H1 (cell line): ENCODE measurements at regions not wholly inside any gene's neighbourhood (a gene's known extent, or its start where the extent isn't known, plus 50 kb on each side); places are given as distances from the start of the nearest gene placed in this dataset.

Experiments used
- CTCF ChIA-PET: fragments of 300-600 bp; sonication (Branson Sonifier 250); formaldehyde crosslinking; loops from one replicate; lab custom pipeline; 2021; ENCODE audit not compliant: partially characterized antibody; lab: Charles Lee
- POLR2A ChIA-PET: fragments of 300-600 bp; sonication (Branson Sonifier 250); formaldehyde crosslinking; loops from one replicate; lab custom pipeline; 2021; ENCODE audit warnings: inconsistent platforms; ENCODE audit not compliant: partially characterized antibody; lab: Charles Lee
- DNase-seq, 2 experiments: peaks; one replicate each; pipeline versions ENCODE4 v3.0.0 to v3.0.0-alpha.2; 2010 to 2022; ENCODE audit warnings: low spot score in 2 of 2, low read depth in 1 of 2, mixed read lengths in 1 of 2
- FAIRE-seq: peaks from 2 replicates; lab custom pipeline; 2011; peaks lifted over from hg19 to GRCh38; lab: Jason Lieb, UNC
- H2AFZ ChIP-seq: 2 replicates; pipeline ENCODE4 v1.8.1; 2012; ENCODE audit warnings: low read length, inconsistent platforms
- H2AK5ac ChIP-seq: 2 replicates; pipeline ENCODE4 v1.6.1; 2013; ENCODE audit warnings: low read depth, low read length
- H2BK120ac ChIP-seq: replicated peaks from 2 replicates; pipeline ENCODE3; 2013; ENCODE audit warnings: low read depth, low read length, inconsistent platforms
- H2BK12ac ChIP-seq: 2 replicates; pipeline ENCODE4 v1.6.1; 2013; ENCODE audit warnings: low read depth, low read length
- H2BK15ac ChIP-seq: 2 replicates; pipeline ENCODE4 v1.6.1; 2013; ENCODE audit warnings: low read length
- H2BK20ac ChIP-seq: 2 replicates; pipeline ENCODE4 v1.6.1; 2013; ENCODE audit warnings: low read length
- H2BK5ac ChIP-seq: 2 replicates; pipeline ENCODE4 v1.6.1; 2013; ENCODE audit warnings: low read depth, low read length
- H3K14ac ChIP-seq: 2 replicates; pipeline ENCODE4 v1.6.1; 2013; ENCODE audit warnings: inconsistent platforms; ENCODE audit not compliant: insufficient read length
- H3K18ac ChIP-seq: 2 replicates; pipeline ENCODE4 v1.6.1; 2013; ENCODE audit warnings: low read length; ENCODE audit errors: extremely low read depth
- H3K23ac ChIP-seq: 2 replicates; pipeline ENCODE4 v1.6.1; 2013; ENCODE audit warnings: inconsistent platforms; ENCODE audit not compliant: insufficient read length
- H3K23me2 ChIP-seq: 2 replicates; pipeline ENCODE4 v1.6.1; 2013; ENCODE audit warnings: low read depth, low read length
- H3K27ac ChIP-seq: 2 replicates; pipeline ENCODE4 v1.6.1; 2011; ENCODE audit warnings: low read depth, low read length, inconsistent platforms
- H3K27me3 ChIP-seq, 4 experiments: replicated peaks in 1 of 4; 1 replicate in 1 of 4; 2 replicates in 3 of 4; pipeline versions ENCODE4 v1.6.1 to v1.8.1; 2011 to 2013; ENCODE audit warnings: low read length in 3 of 4, mild to moderate bottlenecking in 3 of 4, inconsistent platforms in 2 of 4, mixed read lengths in 2 of 4, moderate library complexity in 1 of 4; ENCODE audit not compliant: control insufficient read depth in 3 of 4, insufficient read depth in 3 of 4; ENCODE audit errors: extremely low read depth in 1 of 4
- H3K36me3 ChIP-seq, 4 experiments: 2 replicates each; pipeline versions ENCODE4 v1.6.1 to v1.8.1; 2011 to 2013; ENCODE audit warnings: mild to moderate bottlenecking in 4 of 4, low read length in 3 of 4, moderate library complexity in 2 of 4, control low read depth in 1 of 4, inconsistent platforms in 1 of 4; ENCODE audit not compliant: insufficient read depth in 4 of 4, control insufficient read depth in 2 of 4
- H3K4ac ChIP-seq: replicated peaks from 2 replicates; pipeline ENCODE3; 2013; ENCODE audit warnings: low read length, low read depth, mixed read lengths, inconsistent platforms; ENCODE audit not compliant: insufficient read length
- H3K4me1 ChIP-seq, 4 experiments: replicated peaks in 1 of 4; 1 replicate in 1 of 4; 2 replicates in 3 of 4; pipeline versions ENCODE4 v1.6.1 to v1.8.1; 2011 to 2013; ENCODE audit warnings: low read length in 3 of 4, inconsistent platforms in 2 of 4, mixed read lengths in 1 of 4; ENCODE audit not compliant: insufficient read depth in 4 of 4, control insufficient read depth in 3 of 4
- H3K4me2 ChIP-seq, 2 experiments: 2 replicates each; pipeline versions ENCODE4 v1.6.1 to v1.8.1; 2011 to 2013; ENCODE audit warnings: low read depth in 2 of 2, low read length in 2 of 2, control low read depth in 1 of 2, inconsistent platforms in 1 of 2, mild to moderate bottlenecking in 1 of 2; ENCODE audit not compliant: insufficient read depth in 1 of 2
- H3K4me3 ChIP-seq, 4 experiments: fragments of 200-600, 300-600 bp in 1 of 4; sonication (generic), shearing (Covaris generic), sonication (Bioruptor Twin) in 1 of 4; 2 replicates each; pipeline versions ENCODE4 v1.5.1 to v1.8.1; 2011 to 2016; ENCODE audit warnings: low read length in 4 of 4, low read depth in 3 of 4, control low read depth in 2 of 4, inconsistent platforms in 2 of 4, mild to moderate bottlenecking in 2 of 4, mixed read lengths in 1 of 4, moderate library complexity in 1 of 4; ENCODE audit not compliant: insufficient read depth in 2 of 4; ENCODE audit errors: extremely low read depth in 1 of 4
- H3K56ac ChIP-seq: replicated peaks from 2 replicates; pipeline ENCODE3; 2013; ENCODE audit warnings: low read depth, mild to moderate bottlenecking, mixed read lengths, low read length, inconsistent platforms; ENCODE audit not compliant: insufficient read length
- H3K79me1 ChIP-seq: 2 replicates; pipeline ENCODE4 v1.6.1; 2013; ENCODE audit warnings: low read depth, low read length, control low read depth
- H3K79me2 ChIP-seq, 2 experiments: 2 replicates each; pipeline versions ENCODE4 v1.6.1 to v1.8.1; 2012 to 2013; ENCODE audit warnings: low read length in 2 of 2, mild to moderate bottlenecking in 2 of 2, inconsistent platforms in 1 of 2; ENCODE audit not compliant: insufficient read depth in 2 of 2, control insufficient read depth in 1 of 2
- H3K9ac ChIP-seq, 4 experiments: replicated peaks in 1 of 4; 1 replicate in 1 of 4; 2 replicates in 3 of 4; pipeline versions ENCODE4 v1.6.1 to v1.8.1; 2011 to 2013; ENCODE audit warnings: low read depth in 3 of 4, low read length in 3 of 4, control low read depth in 2 of 4, mild to moderate bottlenecking in 2 of 4, moderate library complexity in 2 of 4, inconsistent platforms in 1 of 4; ENCODE audit errors: extremely low read depth in 1 of 4
- H3K9me3 ChIP-seq, 2 experiments: 2 replicates each; pipeline versions ENCODE4 v1.6.1 to v1.8.1; 2012 to 2013; ENCODE audit warnings: mild to moderate bottlenecking in 2 of 2, moderate library complexity in 2 of 2, control low read depth in 1 of 2, inconsistent platforms in 1 of 2, low read depth in 1 of 2, low read length in 1 of 2, mixed read lengths in 1 of 2; ENCODE audit not compliant: insufficient read depth in 2 of 2
- H4K20me1 ChIP-seq, 2 experiments: replicated peaks in 1 of 2; 2 replicates each; pipeline versions ENCODE3 to v1.8.1; 2011 to 2013; ENCODE audit warnings: inconsistent platforms in 2 of 2, low read length in 2 of 2, mild to moderate bottlenecking in 1 of 2; ENCODE audit not compliant: insufficient read depth in 2 of 2, control insufficient read depth in 1 of 2
- H4K5ac ChIP-seq: 2 replicates; pipeline ENCODE4 v1.6.1; 2013; ENCODE audit warnings: low read length, low read depth, mixed read lengths, inconsistent platforms; ENCODE audit not compliant: insufficient read length
- H4K8ac ChIP-seq: 2 replicates; pipeline ENCODE4 v1.8.0; 2013; ENCODE audit warnings: mild to moderate bottlenecking, moderate library complexity, low read length, inconsistent platforms; ENCODE audit not compliant: insufficient read depth; ENCODE audit errors: extremely low read depth
- H4K91ac ChIP-seq: replicated peaks from 2 replicates; pipeline ENCODE3; 2013; ENCODE audit warnings: low read length, mixed read lengths, inconsistent platforms; ENCODE audit not compliant: insufficient read length
- ASH2L ChIP-seq: fragments of 200-600, 300-600 bp; sonication (generic); IDR thresholded peaks from one replicate; pipeline ENCODE4 v1.7.1; 2017; ENCODE audit warnings: low read length
- BCL11A ChIP-seq, 2 experiments: IDR thresholded peaks; one replicate each; pipeline ENCODE4 v1.6.1; 2011; ENCODE audit warnings: low read depth in 2 of 2, low read length in 2 of 2, mild to moderate bottlenecking in 2 of 2
- CBX5 ChIP-seq: fragments of 300-800, 300-1000 bp; sonication (generic); IDR thresholded peaks from 2 replicates; pipeline ENCODE4 v1.7.1; 2016; ENCODE audit warnings: antibody characterized with exemption, low read length, low read depth
- CBX8 ChIP-seq: fragments of 300-800, 300-1000 bp; sonication (generic); IDR thresholded peaks from 2 replicates; pipeline ENCODE4 v1.7.1; 2016; ENCODE audit warnings: low read depth, low read length, borderline replicate concordance
- CHD1 ChIP-seq: IDR thresholded peaks from 2 replicates; pipeline ENCODE4 v1.6.1; 2012; ENCODE audit warnings: low read depth, low read length, improper control_type of control experiment
- EP300 ChIP-seq, 2 experiments: IDR thresholded peaks; 1 replicate in 1 of 2; 2 replicates in 1 of 2; pipeline ENCODE4 v1.6.1; 2011 to 2012; ENCODE audit warnings: low read depth in 2 of 2, low read length in 2 of 2, mild to moderate bottlenecking in 2 of 2, borderline replicate concordance in 1 of 2, inconsistent platforms in 1 of 2, moderate library complexity in 1 of 2
- GTF2F1 ChIP-seq: IDR thresholded peaks from 2 replicates; pipeline ENCODE4 v1.6.1; 2012; ENCODE audit warnings: low read depth, low read length, improper control_type of control experiment, borderline replicate concordance
- POLR2A ChIP-seq, 2 experiments: IDR thresholded peaks; 1 replicate in 1 of 2; 2 replicates in 1 of 2; pipeline ENCODE4 v1.6.1; 2011; ENCODE audit warnings: low read depth in 2 of 2, low read length in 2 of 2, mild to moderate bottlenecking in 2 of 2; ENCODE audit errors: control extremely low read depth in 1 of 2
- POU5F1 ChIP-seq: IDR thresholded peaks from 2 replicates; pipeline ENCODE4 v1.6.1; 2011; ENCODE audit warnings: low read depth, mild to moderate bottlenecking, low read length, moderate library complexity
- RBBP5 ChIP-seq: IDR thresholded peaks from 2 replicates; pipeline ENCODE4 v1.7.1; 2012; ENCODE audit warnings: low read depth, mild to moderate bottlenecking, inconsistent platforms, low read length, moderate library complexity, borderline replicate concordance
- SP4 ChIP-seq: IDR thresholded peaks from 2 replicates; pipeline ENCODE4 v1.6.1; 2012; ENCODE audit warnings: low read length, inconsistent platforms
- TCF12 ChIP-seq: IDR thresholded peaks from 2 replicates; pipeline ENCODE4 v1.6.1; 2011; ENCODE audit warnings: low read depth, mild to moderate bottlenecking, low read length
- YY1 ChIP-seq: IDR thresholded peaks from 2 replicates; pipeline ENCODE4 v1.6.1; 2011; ENCODE audit warnings: low read depth, mild to moderate bottlenecking, low read length
- WGBS, 2 experiments: shearing (Covaris generic) in 1 of 2; methylation state at CpG; one replicate each; pipeline versions ENCODE4 v1.1.6 to v1.1.7; 2013 to 2015; ENCODE audit warnings: low lambda C conversion rate in 2 of 2, mixed read lengths in 2 of 2, inconsistent platforms in 1 of 2, low coverage in 1 of 2, missing lambda C conversion rate in 1 of 2; ENCODE audit not compliant: insufficient replicate concordance in 2 of 2, insufficient coverage in 1 of 2, insufficient read length in 1 of 2; ENCODE audit errors: extremely low coverage in 1 of 2, missing lambda C conversion rate in 1 of 2; 5-methylcytosine and 5-hydroxymethylcytosine counted together

GRCh38 chr7:142597547-142597946 is 151.7 kb upstream of the PRSS1 start:
- 89% methylated on average over 4 of the region's 4 CpGs; no CpG with 5 or more reads in 1 of the 2 experiments for WGBS, 2 experiments
- CTCF ChIA-PET: interaction anchor here (0.5 to 3.8 kb wide), 9 partner anchors 10 to 286 kb away, joined by 3 to 39 read pairs (median 4); no protein-coding TSS in a partner anchor
- no peak for FAIRE-seq

More at GRCh38 chr7:142597547-142597946, 151.7 kb upstream of the PRSS1 start:
- H3K9ac ChIP-seq: no peak overlapping the region
- no peak overlapping the region for H3K4ac ChIP-seq
- POLR2A ChIA-PET: no interaction called here
- no peaks in the 10 kb centered on the region for H3K23me2 ChIP-seq
- no peak overlapping the region for H4K91ac ChIP-seq
- H3K14ac ChIP-seq: no peak overlapping the region
- H3K79me2 ChIP-seq: no peaks in the 10 kb centered on the region
- no peaks in the 10 kb centered on the region for H3K4me1 ChIP-seq
- TF ChIP-seq EP300 (IDR thresholded peaks at IDR 0.05; ENCODE audit: borderline replicate concordance in 1 of 2, low read depth in 2 of 2, low read length in 2 of 2): no peak
- TF ChIP-seq POU5F1: no peak
- no peak for TF ChIP-seq CBX8
- TF ChIP-seq CBX5: no peak
- TF ChIP-seq GTF2F1: no peak
- no peak for TF ChIP-seq YY1
- no peak for TF ChIP-seq ASH2L
- TF ChIP-seq BCL11A (IDR thresholded peaks at IDR 0.05; ENCODE audit: low read depth in 2 of 2, low read length in 2 of 2): no peak
- TF ChIP-seq CHD1: no peak
- no peak for TF ChIP-seq TCF12
- no peak for TF ChIP-seq RBBP5
- no peak for TF ChIP-seq POLR2A (IDR thresholded peaks at IDR 0.05; ENCODE audit: control extremely low read depth in 1 of 2, low read depth in 2 of 2, low read length in 2 of 2)
- no peak for TF ChIP-seq SP4
- no peak overlapping the region for H2BK120ac ChIP-seq
- H2BK20ac ChIP-seq: no peak overlapping the region
- no peak overlapping the region for H4K5ac ChIP-seq
- H3K9me3 ChIP-seq: no peaks in the 10 kb centered on the region
- H2BK5ac ChIP-seq: no peak overlapping the region
- H3K4me3 ChIP-seq: no peak overlapping the region
- no peaks in the 10 kb centered on the region for H3K27me3 ChIP-seq
- H2BK15ac ChIP-seq: no peak overlapping the region
- no peak overlapping the region for H3K23ac ChIP-seq
- DNase-seq: no peak
- H4K8ac ChIP-seq: no peak overlapping the region; the same call in 1 of the 2 replicates
- H3K79me1 ChIP-seq: no peaks in the 10 kb centered on the region
- no peaks in the 10 kb centered on the region for H4K20me1 ChIP-seq
- no peak overlapping the region for H2AK5ac ChIP-seq
- H2AFZ ChIP-seq: no peak overlapping the region
- H3K4me2 ChIP-seq: no peak overlapping the region
- no peak overlapping the region for H3K56ac ChIP-seq
- no peak overlapping the region for H3K27ac ChIP-seq
- H3K18ac ChIP-seq: no peak overlapping the region
- no peaks in the 10 kb centered on the region for H3K36me3 ChIP-seq
- H2BK12ac ChIP-seq: no peak overlapping the region
